GM20000 (cell line): ENCODE measurements at regions not wholly inside any gene's neighbourhood (a gene's known extent, or its start where the extent isn't known, plus 50 kb on each side); places are given as distances from the start of the nearest gene placed in this dataset.

Experiments used
- DNase-seq: peaks from one replicate; pipeline ENCODE4 v3.0.0; 2012; ENCODE audit warnings: low spot score
- CTCF ChIP-seq: IDR thresholded peaks from 2 replicates; pipeline ENCODE4 v1.5.1; 2012; ENCODE audit warnings: mild to moderate bottlenecking, control low read depth; ENCODE audit errors: extremely low read depth, missing control alignments

- TF ChIP-seq CTCF = no peak
- no peak for DNase-seq
Observed at GRCh38 chr16:55048745-55049144, 118.1 kb downstream of the IRX5 start.

- no peak for TF ChIP-seq CTCF
- no peak for DNase-seq
Observed at GRCh38 chr16:55051571-55052347, 121.1 kb downstream of the IRX5 start.

GRCh38 chr16:55052348-55052734 lies 121.7 kb downstream of the IRX5 start:
- TF ChIP-seq CTCF = no peak

GRCh38 chr16:55052741-55053415 lies 122.2 kb downstream of the IRX5 start:
- TF ChIP-seq CTCF = no peak

More at GRCh38 chr16:55052348-55052734, 121.7 kb downstream of the IRX5 start:
- no peak for DNase-seq

GRCh38 chr16:55055262-55055661 lies 124.6 kb downstream of the IRX5 start:
- no peak for TF ChIP-seq CTCF
- no peak for DNase-seq

More at GRCh38 chr16:55052741-55053415, 122.2 kb downstream of the IRX5 start:
- no peak for DNase-seq

- no peak for TF ChIP-seq CTCF
- DNase-seq = no peak
Observed at GRCh38 chr16:55056585-55057401, 126.1 kb downstream of the IRX5 start.
